Thyroid gland (tissue), 4 donors: ENCODE measurements at regions not wholly inside any gene's neighbourhood (a gene's known extent, or its start where the extent isn't known, plus 50 kb on each side); places are given as distances from the start of the nearest gene placed in this dataset.

Experiments
- CTCF ChIP-seq, 6 experiments: fragments of 200-600 bp in 3 of 6; fragments of 450-650 bp in 3 of 6; sonication (generic) in 3 of 6; IDR thresholded peaks; one replicate each; pipeline ENCODE4 v1.5.1; 2016 to 2019; ENCODE audit warnings: antibody characterized with exemption in 6 of 6, mild to moderate bottlenecking in 2 of 6, inconsistent platforms in 1 of 6, moderate library complexity in 1 of 6
- POLR2A ChIP-seq, 2 donors: fragments of 450-650 bp; IDR thresholded peaks; one replicate each; pipeline ENCODE4 v1.6.1; 2017; ENCODE audit warnings: antibody characterized with exemption in 2 of 2, mild to moderate bottlenecking in 2 of 2, moderate library complexity in 1 of 2

DNA sequence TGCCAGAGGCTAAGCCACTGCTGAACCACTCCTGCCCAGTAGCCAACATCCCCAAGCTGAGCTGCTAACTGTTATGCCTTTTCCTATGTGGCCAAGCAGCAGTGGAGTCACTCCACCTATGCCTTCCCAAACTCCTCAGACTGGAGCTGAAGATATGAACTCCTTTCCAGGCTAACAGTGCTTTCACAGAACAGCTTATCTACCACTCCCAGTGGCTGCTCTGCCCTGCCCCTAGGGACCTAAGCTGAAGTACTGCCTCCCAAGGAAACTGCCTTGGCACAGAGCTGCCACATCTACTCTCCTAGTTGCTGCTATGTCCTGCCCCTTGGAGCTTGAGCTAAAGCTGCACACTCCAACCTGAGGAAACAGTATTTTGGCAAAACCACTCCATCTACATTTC lies 275.9 kb downstream of the RBM43 start:
- TF ChIP-seq CTCF (IDR thresholded peaks at IDR 0.05), result no peak
- TF ChIP-seq POLR2A (IDR thresholded peaks at IDR 0.05), result no peak
